GM08714 (cell line): ENCODE measurements at regions not wholly inside any gene's neighbourhood (a gene's known extent, or its start where the extent isn't known, plus 50 kb on each side); places are given as distances from the start of the nearest gene placed in this dataset.
"Not testable (repeated sequence)": the region's sequence is repeated elsewhere in the genome, so short reads cannot be mapped to it uniquely, and the experiment has no call there.

Experiments
- H3K4me3 ChIP-seq: fragments of 200-500 bp; sonication (Bioruptor generic); 2 replicates; pipeline ENCODE4 v1.5.1; 2014; ENCODE audit warnings: mild to moderate bottlenecking, low read length, inconsistent platforms
- ZNF274 ChIP-seq: IDR thresholded peaks from 2 replicates; pipeline ENCODE4 v1.6.1; 2012; ENCODE audit warnings: mild to moderate bottlenecking, low read depth, low read length

DNA sequence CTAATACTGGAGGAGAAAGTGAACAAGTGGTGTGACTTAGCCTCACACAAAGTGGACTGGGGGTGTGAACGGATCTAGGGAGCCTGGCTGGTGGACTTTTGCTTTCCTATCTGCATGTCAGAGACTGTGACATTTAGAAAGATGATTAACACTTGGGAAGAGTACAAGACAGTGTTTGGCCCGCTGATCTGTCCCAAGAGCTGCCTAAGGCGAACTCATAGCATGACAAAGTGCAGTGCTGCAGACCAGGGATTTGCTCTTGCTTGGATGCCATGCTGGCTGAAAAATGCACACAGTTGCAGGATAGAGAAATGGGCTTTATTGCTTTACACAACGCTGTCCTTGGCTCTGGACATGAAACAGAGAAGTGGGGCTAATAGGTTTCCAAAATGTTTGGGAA, 386.0 kb upstream of the MAN1A1 start:
- TF ChIP-seq ZNF274 = no peak
- H3K4me3 ChIP-seq = no peak overlapping the region

DNA sequence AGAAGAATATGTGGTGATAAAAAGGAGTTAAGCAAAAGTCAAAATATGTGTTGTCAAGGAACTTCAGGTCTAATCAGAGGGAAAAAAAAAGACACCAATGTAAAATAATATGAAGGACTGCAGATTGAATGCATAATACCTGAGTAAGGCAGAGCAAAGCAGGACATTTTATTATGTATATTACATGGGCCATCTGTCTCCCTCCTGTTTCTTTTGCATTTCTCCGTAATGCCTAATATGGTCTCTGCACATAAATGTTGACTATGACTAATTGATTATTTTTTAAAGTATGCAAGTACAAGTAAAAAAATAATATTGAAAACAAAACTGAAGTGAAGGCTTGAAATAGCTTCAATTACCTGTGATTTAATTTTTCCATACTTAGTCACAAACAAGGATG, 384.7 kb upstream of the MAN1A1 start:
- H3K4me3 ChIP-seq = no peak overlapping the region
- no peak for TF ChIP-seq ZNF274

- H3K4me3 ChIP-seq = no peak overlapping the region
- TF ChIP-seq ZNF274 = no peak
Measured at GRCh38 chr6:119728935-119729334, 379.4 kb upstream of the MAN1A1 start.

- no peak for TF ChIP-seq ZNF274
- H3K4me3 ChIP-seq = no peak overlapping the region
Measured at GRCh38 chr6:119728220-119728750, 378.7 kb upstream of the MAN1A1 start.

- no peak for TF ChIP-seq ZNF274
- H3K4me3 ChIP-seq = no peak overlapping the region
Measured at GRCh38 chr6:119727504-119728219, 378.1 kb upstream of the MAN1A1 start.

DNA sequence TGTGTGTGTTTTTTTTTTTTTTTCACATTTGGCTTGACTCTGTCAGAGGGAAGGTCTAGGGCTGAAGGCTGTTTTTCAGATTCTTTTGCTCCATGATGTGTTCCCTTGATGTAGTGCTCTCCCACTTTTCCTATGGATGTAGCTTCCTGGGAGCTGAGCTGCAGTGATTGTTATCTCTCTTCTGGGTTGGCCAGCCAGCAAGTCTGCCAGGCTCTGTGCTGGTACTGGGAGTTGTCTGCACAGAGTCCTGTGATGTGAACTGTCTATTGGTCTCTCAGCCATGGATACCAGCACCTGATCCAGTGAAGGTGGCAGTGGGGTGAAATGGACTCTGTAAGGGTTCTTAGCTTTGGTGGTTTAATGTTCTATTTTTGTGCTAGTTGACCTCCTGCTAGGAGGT, 377.4 kb upstream of the MAN1A1 start:
- not testable (repeated sequence) for H3K4me3 ChIP-seq

GRCh38 chr6:119726086-119726485, 376.5 kb upstream of the MAN1A1 start:
- no peak overlapping the region for H3K4me3 ChIP-seq
- no peak for TF ChIP-seq ZNF274

GRCh38 chr6:119720160-119720559, 370.6 kb upstream of the MAN1A1 start:
- TF ChIP-seq ZNF274 = no peak
- no peak overlapping the region for H3K4me3 ChIP-seq

DNA sequence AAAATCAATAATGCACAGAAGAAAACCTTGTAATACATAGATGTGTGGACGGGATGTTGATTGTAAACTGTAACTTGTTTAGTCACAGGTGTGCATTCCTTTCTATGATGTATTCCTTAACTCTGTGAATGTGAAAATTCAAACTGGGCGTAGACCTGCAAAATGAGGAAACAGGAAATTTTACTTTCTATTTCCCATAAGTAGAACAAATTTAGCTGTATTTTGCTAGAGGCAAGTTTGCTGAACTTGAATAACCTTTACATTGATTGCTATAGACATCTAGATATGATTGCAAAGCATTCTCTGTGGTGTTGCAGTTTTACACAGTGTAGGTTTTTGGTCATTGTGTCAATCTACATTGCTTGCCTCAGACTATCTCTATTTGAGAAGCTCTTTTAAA, 368.4 kb upstream of the MAN1A1 start:
- TF ChIP-seq ZNF274 = no peak
- no peak overlapping the region for H3K4me3 ChIP-seq

- H3K4me3 ChIP-seq = no peak overlapping the region
- no peak for TF ChIP-seq ZNF274
Measured at GRCh38 chr6:119716668-119717270, 367.2 kb upstream of the MAN1A1 start.

DNA sequence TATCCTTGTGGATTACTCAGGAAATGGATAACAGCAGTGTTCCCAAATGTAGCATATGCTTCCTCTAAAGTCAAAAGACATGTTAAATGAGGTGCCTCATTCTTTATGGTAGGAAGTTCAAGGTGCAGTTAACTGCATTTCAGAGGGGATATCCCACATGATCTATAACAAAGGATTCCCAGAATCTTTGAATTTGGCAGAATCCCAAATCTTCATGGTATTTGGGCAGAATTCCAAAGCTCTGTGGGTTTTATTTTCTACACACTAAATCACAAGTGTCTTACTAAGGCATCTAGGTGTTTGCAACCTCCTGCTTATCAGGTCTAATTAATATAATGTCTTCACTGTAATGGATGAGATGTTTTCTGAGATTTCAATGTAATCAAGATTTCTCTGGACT, 364.3 kb upstream of the MAN1A1 start:
- TF ChIP-seq ZNF274 = no peak
- no peak overlapping the region for H3K4me3 ChIP-seq

DNA sequence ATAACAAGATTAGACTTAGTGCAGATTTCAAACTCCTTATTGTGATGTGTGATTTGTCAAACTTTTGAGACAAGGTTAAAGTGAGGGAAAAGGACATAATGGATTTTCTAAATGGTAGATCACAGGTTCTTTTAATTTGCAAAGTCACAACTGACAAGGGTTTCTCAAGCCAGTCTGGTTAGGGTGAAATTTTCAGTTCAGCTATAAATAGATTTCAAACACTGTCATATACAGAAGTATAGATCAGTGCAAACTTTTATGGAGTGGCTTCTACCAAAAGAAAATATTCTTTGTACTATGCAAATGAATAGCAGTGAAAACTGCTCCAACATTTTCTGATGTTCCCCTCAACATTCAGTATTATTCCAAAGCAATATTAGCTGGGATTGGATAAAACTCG, 337.1 kb upstream of the MAN1A1 start:
- TF ChIP-seq ZNF274 = no peak
- H3K4me3 ChIP-seq = no peak overlapping the region

DNA sequence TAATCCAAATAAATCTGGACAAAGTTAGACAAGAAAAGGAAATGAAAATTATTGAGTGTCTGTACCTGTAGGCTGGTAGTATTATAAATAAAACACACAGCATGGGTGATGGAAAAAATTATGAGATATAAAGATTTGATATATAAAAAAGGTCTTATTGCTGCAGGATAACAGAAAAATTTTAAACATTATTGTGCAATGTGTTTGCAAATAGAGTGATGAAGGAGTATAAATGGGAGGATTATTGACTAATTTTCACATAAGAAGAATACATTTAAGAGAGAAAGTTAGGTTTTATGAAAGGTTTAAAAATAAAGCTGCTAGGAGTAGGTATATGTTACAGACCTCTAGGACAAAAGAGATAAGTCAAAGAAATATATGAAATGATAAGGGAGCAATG, 336.7 kb upstream of the MAN1A1 start:
- TF ChIP-seq ZNF274 = no peak
- no peak overlapping the region for H3K4me3 ChIP-seq

GRCh38 chr6:119683671-119684070, 334.1 kb upstream of the MAN1A1 start:
- TF ChIP-seq ZNF274 = no peak
- no peak overlapping the region for H3K4me3 ChIP-seq

DNA sequence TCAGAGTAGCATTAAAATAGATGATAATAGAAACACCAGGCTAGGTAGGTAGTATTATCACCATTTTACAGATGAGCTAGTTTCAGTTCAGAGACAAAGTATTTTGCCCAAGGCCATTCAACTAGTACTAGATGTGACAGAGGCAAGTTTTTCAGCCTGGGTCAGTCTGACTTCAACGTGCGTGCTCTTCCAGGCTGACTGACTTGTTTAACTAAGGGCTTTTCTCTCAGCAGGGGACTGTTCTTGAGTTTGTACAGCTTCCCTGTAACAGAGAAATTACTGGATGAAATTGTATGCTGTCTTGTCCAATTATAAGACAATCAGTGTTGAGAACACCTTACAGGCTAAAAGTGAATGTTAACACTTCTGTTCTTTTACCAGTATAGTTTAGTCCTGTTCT, 333.5 kb upstream of the MAN1A1 start:
- no peak overlapping the region for H3K4me3 ChIP-seq
- no peak for TF ChIP-seq ZNF274
